ENCODE measurements at regions not wholly inside any gene's neighbourhood (a gene's known extent, or its start where the extent isn't known, plus 50 kb on each side); places are given as distances from the start of the nearest gene placed in this dataset.

DNA sequence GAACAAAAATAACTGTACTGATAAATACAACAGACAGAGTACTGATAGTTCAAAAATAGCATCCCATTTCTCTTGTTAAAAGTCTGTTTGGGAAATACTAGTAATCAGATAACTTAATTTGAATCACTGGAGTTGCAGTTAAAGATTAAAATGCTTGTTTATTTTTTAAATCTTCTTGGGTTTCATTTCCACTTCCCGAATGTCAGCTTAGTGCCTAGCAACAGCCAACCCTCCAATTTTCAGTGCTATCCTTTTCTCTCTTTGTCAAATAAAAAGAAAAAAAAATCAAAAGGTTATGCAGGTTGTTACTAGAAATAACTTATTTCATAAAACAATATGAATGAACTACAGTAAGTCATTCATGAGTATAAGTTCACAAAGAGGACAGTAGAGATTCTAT is 257.7 kb upstream of the STXBP5 start:
- Histone ChIP-seq H2AFZ (ENCODE audit: control insufficient read depth, low read depth, low read length) (no peak overlapping the region), H3K27me3 (replicated peaks in 1 of 2; ENCODE audit: control insufficient read depth in 2 of 2, insufficient read depth in 2 of 2, low read length in 1 of 2) (no peaks in the 10 kb centered on the region), H3K9me3 (replicated peaks; ENCODE audit: control insufficient read depth, insufficient read depth, low read length) (no peaks in the 10 kb centered on the region), H3K27ac (ENCODE audit: control insufficient read depth, insufficient read depth) (no peak overlapping the region), H3K79me2 (ENCODE audit: control insufficient read depth, insufficient read depth, low read length) (no peaks in the 10 kb centered on the region), H3K4me3 (no peak overlapping the region), H3K36me3 (ENCODE audit: control insufficient read depth in 2 of 2, insufficient read depth in 2 of 2, low read length in 1 of 2) (no peaks in the 10 kb centered on the region), H4K20me1 (ENCODE audit: control insufficient read depth, insufficient read depth) (no peaks in the 10 kb centered on the region), H3K4me1 (ENCODE audit: control insufficient read depth, insufficient read depth, low read length) (no peaks in the 10 kb centered on the region; the same call in 1 of the 2 replicates), H3K4me2 (ENCODE audit: control insufficient read depth, insufficient read depth) (no peak overlapping the region), H3K9ac (ENCODE audit: control insufficient read depth, insufficient read depth, low read length) (no peak overlapping the region)
- DNase-seq (ENCODE audit: low read depth, low spot score) = no peak
- FAIRE-seq = no peak
- POLR2A ChIA-PET = no interaction called here
- BruUV-seq (replicated peaks) = no TSS peak
- RAD21 ChIA-PET (ENCODE audit: unreplicated experiment) = no interaction called here
- intact Hi-C loops (cut with micrococcal nuclease; ENCODE audit: unreplicated experiment) (no loop called here), in situ Hi-C loops (cut with MboI) (no loop called here)
- 29% methylated on average over 1 of the region's 1 CpG for WGBS (ENCODE audit: insufficient coverage, insufficient replicate concordance, low lambda C conversion rate, missing lambda C conversion rate)
- SMC1A ChIA-PET (ENCODE audit: uncharacterized antibody, unreplicated experiment) = interaction anchor here (0.9 to 1.1 kb wide), 3 partner anchors 8 to 336 kb away, joined by 3 to 4 read pairs (median 3); no protein-coding TSS in a partner anchor
- CTCF ChIA-PET = interaction anchor here (0.6 to 1.1 kb wide), 2 partner anchors 15 to 506 kb away, joined by 3 read pairs; no protein-coding TSS in a partner anchor
- ATAC-seq = peak; percentile 28; the same call in 1 of the 3 replicates
- TF ChIP-seq ZZZ3 (IDR thresholded peaks at IDR 0.05; ENCODE audit: control insufficient read depth, insufficient read length, low read depth) (no peak), NR2C1 (IDR thresholded peaks at IDR 0.05) (no peak), SPI1 (IDR thresholded peaks at IDR 0.05; ENCODE audit: borderline replicate concordance, insufficient read depth, low read depth, low read length) (0 out of 2 replicates have a peak, but pooled peaks have one; percentile 9), IKZF1 (conservative IDR thresholded peaks at IDR 0.05) (no peak), FOXK2 (IDR thresholded peaks at IDR 0.05) (no peak), IRF4 (IDR thresholded peaks at IDR 0.05; ENCODE audit: low read depth, low read length) (no peak)
- TF ChIP-seq, protein P1, sequence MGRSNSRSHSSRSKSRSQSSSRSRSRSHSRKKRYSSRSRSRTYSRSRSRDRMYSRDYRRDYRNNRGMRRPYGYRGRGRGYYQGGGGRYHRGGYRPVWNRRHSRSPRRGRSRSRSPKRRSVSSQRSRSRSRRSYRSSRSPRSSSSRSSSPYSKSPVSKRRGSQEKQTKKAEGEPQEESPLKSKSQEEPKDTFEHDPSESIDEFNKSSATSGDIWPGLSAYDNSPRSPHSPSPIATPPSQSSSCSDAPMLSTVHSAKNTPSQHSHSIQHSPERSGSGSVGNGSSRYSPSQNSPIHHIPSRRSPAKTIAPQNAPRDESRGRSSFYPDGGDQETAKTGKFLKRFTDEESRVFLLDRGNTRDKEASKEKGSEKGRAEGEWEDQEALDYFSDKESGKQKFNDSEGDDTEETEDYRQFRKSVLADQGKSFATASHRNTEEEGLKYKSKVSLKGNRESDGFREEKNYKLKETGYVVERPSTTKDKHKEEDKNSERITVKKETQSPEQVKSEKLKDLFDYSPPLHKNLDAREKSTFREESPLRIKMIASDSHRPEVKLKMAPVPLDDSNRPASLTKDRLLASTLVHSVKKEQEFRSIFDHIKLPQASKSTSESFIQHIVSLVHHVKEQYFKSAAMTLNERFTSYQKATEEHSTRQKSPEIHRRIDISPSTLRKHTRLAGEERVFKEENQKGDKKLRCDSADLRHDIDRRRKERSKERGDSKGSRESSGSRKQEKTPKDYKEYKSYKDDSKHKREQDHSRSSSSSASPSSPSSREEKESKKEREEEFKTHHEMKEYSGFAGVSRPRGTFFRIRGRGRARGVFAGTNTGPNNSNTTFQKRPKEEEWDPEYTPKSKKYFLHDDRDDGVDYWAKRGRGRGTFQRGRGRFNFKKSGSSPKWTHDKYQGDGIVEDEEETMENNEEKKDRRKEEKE (IDR thresholded peaks at IDR 0.05) = no peak

Measured in GM12878 (cell line).